Peyer's patch (tissue), 4 donors: ENCODE measurements at regions not wholly inside any gene's neighbourhood (a gene's known extent, or its start where the extent isn't known, plus 50 kb on each side); places are given as distances from the start of the nearest gene placed in this dataset.
"Not testable (repeated sequence)": the region's sequence is repeated elsewhere in the genome, so short reads cannot be mapped to it uniquely, and the experiment has no call there.

ENCODE experiments used
- DNase-seq, 3 donors: peaks; one replicate each; pipeline ENCODE4 v3.0.0-alpha.2; 2017 to 2019
- H3K27ac ChIP-seq, 4 donors: fragments of 200-600 bp; sonication (generic); one replicate each; pipeline ENCODE4 v1.5.1; 2016 to 2019
- H3K27me3 ChIP-seq, 2 donors: fragments of 200-600 bp; sonication (generic); one replicate each; pipeline ENCODE4 v1.5.1; 2019
- H3K36me3 ChIP-seq, 3 donors: fragments of 200-600 bp; sonication (generic); one replicate each; pipeline ENCODE4 v1.5.1; 2016 to 2019
- H3K4me1 ChIP-seq, 4 donors: fragments of 200-600 bp; sonication (generic); one replicate each; pipeline ENCODE4 v1.5.1; 2016 to 2019
- H3K4me3 ChIP-seq, 4 donors: fragments of 200-600 bp; sonication (generic); 1 replicate in 3 of 4; 2 replicates in 1 of 4; pipeline ENCODE4 v1.5.1; 2016 to 2019; ENCODE audit warnings: mild to moderate bottlenecking in 1 of 4
- H3K9me3 ChIP-seq, 4 donors: fragments of 200-600 bp; sonication (generic); one replicate each; pipeline ENCODE4 v1.5.1; 2016 to 2019; ENCODE audit warnings: mild to moderate bottlenecking in 1 of 4
- POLR2A ChIP-seq, 2 donors: fragments of 450-650 bp; IDR thresholded peaks; one replicate each; pipeline ENCODE4 v1.5.1; 2017; ENCODE audit warnings: antibody characterized with exemption in 2 of 2, mild to moderate bottlenecking in 2 of 2, moderate library complexity in 2 of 2
- TF ChIP-seq, protein P1 (sequence below), 6 experiments: fragments of 450-650 bp in 4 of 6; fragments of 200-600 bp in 2 of 6; sonication (generic) in 1 of 6; IDR thresholded peaks; one replicate each; pipeline ENCODE4 v1.5.1; 2017 to 2019; ENCODE audit warnings: antibody characterized with exemption in 6 of 6, mild to moderate bottlenecking in 3 of 6, moderate library complexity in 1 of 6

DNA sequence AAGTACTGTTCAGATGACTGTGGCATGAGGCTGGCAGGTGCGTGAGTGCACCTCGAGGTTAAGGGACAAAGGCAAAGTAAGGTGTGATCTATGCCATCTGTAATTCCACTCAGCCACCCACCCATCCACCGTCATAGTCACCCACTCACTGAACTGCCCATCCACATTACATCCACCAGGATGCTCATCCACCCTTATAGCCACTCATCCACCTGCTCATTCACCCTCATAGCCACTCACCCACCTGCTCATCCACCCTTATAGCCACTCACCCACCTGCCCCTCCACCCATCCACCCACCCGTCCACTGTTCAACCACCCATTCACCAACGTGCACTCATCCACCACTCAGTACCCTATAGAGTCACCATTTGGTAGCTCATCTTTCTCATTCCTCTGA, 64.1 kb upstream of the UXT start:
- Histone ChIP-seq H3K4me1 (no peaks in the 10 kb centered on the region), H3K27ac (no peak overlapping the region), H3K9me3 (no peaks in the 10 kb centered on the region), H3K27me3 (no peaks in the 10 kb centered on the region), H3K36me3 (no peaks in the 10 kb centered on the region), H3K4me3 (no peak overlapping the region)
- DNase-seq = no peak
- no peak for TF ChIP-seq POLR2A (IDR thresholded peaks at IDR 0.05)
- TF ChIP-seq, protein P1, sequence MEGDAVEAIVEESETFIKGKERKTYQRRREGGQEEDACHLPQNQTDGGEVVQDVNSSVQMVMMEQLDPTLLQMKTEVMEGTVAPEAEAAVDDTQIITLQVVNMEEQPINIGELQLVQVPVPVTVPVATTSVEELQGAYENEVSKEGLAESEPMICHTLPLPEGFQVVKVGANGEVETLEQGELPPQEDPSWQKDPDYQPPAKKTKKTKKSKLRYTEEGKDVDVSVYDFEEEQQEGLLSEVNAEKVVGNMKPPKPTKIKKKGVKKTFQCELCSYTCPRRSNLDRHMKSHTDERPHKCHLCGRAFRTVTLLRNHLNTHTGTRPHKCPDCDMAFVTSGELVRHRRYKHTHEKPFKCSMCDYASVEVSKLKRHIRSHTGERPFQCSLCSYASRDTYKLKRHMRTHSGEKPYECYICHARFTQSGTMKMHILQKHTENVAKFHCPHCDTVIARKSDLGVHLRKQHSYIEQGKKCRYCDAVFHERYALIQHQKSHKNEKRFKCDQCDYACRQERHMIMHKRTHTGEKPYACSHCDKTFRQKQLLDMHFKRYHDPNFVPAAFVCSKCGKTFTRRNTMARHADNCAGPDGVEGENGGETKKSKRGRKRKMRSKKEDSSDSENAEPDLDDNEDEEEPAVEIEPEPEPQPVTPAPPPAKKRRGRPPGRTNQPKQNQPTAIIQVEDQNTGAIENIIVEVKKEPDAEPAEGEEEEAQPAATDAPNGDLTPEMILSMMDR (IDR thresholded peaks at IDR 0.05) = no peak

DNA sequence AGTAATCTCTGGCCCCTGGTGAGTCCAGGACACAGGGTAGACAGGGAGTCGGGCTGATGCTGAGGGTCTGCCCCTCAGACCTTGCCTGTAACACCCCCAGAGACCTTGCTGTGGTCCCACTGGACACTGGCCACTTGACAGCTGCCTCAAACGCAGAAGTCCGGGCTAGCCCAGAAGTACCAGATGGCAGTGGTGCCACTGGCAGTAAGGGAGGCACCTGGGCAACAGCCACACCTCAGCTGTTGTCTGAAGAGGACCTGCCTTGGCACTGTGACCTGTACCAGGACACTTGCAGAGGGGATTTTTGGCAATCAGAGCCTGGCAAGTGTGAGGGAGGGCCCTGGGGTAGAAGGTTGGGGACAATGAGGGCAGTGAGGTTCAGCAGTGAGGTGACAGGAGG, 63.3 kb upstream of the UXT start:
- Histone ChIP-seq H3K9me3 (no peaks in the 10 kb centered on the region), H3K4me1 (no peaks in the 10 kb centered on the region), H3K27me3 (no peaks in the 10 kb centered on the region), H3K27ac (no peak overlapping the region), H3K4me3 (no peak overlapping the region), H3K36me3 (no peaks in the 10 kb centered on the region)
- TF ChIP-seq, protein P1 (IDR thresholded peaks at IDR 0.05) = no peak
- TF ChIP-seq POLR2A (IDR thresholded peaks at IDR 0.05) = no peak
- DNase-seq = no peak

DNA sequence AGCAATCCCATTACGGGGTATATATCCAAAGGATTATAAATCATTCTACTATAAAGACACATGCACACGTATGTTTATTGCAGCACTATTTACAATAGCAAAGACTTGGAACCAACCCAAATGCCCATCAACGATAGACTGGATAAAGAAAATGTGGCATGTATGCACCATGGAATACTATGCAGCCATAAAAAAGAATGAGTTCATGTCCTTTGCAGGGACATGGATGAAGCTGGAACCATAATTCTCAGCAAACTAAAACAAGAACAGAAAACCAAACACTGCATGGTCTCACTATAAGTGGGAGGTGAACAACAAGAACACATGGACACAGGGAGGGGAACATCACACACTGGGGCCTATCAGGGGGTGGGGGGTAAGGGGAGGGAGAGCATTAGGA, 56.1 kb upstream of the UXT start:
- not testable (repeated sequence) for H3K4me1 ChIP-seq, H3K27me3 ChIP-seq, H3K27ac ChIP-seq, DNase-seq, H3K36me3 ChIP-seq, H3K9me3 ChIP-seq, H3K4me3 ChIP-seq

DNA sequence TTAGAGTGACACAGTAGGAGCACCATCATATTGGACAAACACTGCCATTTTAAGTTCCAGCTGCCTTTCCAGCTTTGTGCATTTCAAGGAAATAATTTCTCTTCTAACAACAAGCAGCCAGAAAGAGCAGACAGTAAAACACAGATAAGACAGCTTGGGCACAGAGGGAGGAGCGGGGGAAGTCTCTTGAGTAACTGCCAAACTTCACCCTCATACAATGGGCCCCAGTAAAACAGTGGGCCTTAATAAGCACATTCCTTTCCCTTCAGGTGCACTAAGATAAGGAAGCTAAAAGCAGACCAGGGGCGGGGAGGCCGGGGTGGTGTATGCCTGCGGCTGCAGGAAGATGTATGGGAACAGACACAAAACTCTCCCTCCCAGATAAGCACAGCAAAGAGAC, 53.7 kb upstream of the UXT start:
- not testable (repeated sequence) for H3K9me3 ChIP-seq, H3K36me3 ChIP-seq, H3K27ac ChIP-seq, H3K4me3 ChIP-seq, DNase-seq, H3K4me1 ChIP-seq, H3K27me3 ChIP-seq

DNA sequence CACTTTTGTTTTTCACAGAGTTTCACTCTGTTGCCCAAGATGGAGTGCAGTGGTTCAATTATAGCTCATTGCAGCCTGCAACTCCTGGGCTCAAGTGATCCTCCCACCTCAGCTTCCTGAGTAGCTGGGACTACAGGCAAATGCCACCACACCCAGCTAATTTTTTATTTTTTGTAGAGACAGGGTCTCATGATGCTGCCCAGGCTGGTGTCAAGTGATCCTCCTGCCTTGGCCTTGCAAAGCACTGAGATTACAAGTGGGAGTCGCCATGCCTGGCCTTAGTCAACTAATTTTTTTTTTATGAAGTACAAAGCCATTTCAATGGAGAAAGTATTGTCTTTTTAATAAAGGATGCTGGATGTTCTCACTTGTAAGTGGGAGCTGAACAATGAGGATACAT, 51.3 kb upstream of the UXT start:
- no peak overlapping the region for H3K27ac ChIP-seq
- H3K9me3 ChIP-seq = no peaks in the 10 kb centered on the region
- no peaks in the 10 kb centered on the region for H3K36me3 ChIP-seq
- H3K4me1 ChIP-seq = no peaks in the 10 kb centered on the region
- no peak overlapping the region for H3K4me3 ChIP-seq
- TF ChIP-seq, protein P1 (IDR thresholded peaks at IDR 0.05) = no peak
- no peak for TF ChIP-seq POLR2A (IDR thresholded peaks at IDR 0.05)
- no peaks in the 10 kb centered on the region for H3K27me3 ChIP-seq
- no peak for DNase-seq
